ENCODE measurements at regions not wholly inside any gene's neighbourhood (a gene's known extent, or its start where the extent isn't known, plus 50 kb on each side); places are given as distances from the start of the nearest gene placed in this dataset.
A peak's percentile ranks its signal among the peaks of the same experiment; 100 is the strongest.

DNA sequence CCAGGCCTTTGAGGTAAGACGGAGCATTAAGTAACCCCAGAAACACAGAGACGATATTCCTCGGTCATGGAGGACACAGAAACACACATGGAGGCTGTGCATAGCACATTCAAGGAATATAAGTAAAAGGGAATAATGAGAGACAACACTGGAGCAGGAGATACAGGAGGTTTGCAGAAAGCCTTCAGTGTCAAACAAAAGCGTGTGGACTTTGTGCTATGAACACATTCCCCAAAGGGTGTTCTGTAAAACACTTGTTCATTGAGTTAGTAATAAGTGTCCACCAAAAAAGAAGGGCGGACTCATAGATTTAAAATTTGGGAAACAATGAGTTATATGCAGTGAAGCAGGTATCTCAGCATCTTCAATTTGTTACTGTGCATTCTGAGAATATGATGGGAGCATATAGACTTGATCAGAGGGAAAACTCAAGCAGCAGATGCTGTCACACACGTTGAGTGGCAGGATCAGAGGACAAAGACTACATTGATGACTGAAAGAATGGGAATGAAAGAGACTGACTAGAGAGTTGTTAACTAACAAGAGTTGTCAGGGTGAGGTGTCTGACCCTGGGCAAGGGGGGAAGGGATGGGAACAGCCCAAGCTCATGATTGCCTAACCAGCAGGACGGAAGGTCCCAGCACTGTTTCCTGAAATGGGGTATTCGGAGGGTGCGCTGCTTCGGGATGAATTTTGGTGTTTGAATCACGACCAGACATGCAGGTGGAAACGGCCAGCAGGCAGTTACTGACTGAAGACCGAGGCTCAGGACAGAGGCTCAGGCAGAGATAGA lies 85.2 kb upstream of the VIPR2 start:
- Mint-ChIP-seq H3K36me3 (ENCODE audit: unreplicated experiment) (no peaks in the 10 kb centered on the region), H3K9me3 (ENCODE audit: unreplicated experiment) (no peaks in the 10 kb centered on the region), H3K27ac (ENCODE audit: unreplicated experiment) (no peak overlapping the region), H3K4me1 (ENCODE audit: low read depth, unreplicated experiment) (no peaks in the 10 kb centered on the region), H3K27me3 (ENCODE audit: unreplicated experiment) (peaks cover 3% of the 10 kb centered on the region), H3K4me3 (ENCODE audit: unreplicated experiment) (no peak overlapping the region)
- TF ChIP-seq, protein P1, sequence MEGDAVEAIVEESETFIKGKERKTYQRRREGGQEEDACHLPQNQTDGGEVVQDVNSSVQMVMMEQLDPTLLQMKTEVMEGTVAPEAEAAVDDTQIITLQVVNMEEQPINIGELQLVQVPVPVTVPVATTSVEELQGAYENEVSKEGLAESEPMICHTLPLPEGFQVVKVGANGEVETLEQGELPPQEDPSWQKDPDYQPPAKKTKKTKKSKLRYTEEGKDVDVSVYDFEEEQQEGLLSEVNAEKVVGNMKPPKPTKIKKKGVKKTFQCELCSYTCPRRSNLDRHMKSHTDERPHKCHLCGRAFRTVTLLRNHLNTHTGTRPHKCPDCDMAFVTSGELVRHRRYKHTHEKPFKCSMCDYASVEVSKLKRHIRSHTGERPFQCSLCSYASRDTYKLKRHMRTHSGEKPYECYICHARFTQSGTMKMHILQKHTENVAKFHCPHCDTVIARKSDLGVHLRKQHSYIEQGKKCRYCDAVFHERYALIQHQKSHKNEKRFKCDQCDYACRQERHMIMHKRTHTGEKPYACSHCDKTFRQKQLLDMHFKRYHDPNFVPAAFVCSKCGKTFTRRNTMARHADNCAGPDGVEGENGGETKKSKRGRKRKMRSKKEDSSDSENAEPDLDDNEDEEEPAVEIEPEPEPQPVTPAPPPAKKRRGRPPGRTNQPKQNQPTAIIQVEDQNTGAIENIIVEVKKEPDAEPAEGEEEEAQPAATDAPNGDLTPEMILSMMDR (IDR thresholded peaks at IDR 0.05; ENCODE audit: partially characterized antibody, unreplicated experiment) = no peak
- DNase-seq = no peak

DNA sequence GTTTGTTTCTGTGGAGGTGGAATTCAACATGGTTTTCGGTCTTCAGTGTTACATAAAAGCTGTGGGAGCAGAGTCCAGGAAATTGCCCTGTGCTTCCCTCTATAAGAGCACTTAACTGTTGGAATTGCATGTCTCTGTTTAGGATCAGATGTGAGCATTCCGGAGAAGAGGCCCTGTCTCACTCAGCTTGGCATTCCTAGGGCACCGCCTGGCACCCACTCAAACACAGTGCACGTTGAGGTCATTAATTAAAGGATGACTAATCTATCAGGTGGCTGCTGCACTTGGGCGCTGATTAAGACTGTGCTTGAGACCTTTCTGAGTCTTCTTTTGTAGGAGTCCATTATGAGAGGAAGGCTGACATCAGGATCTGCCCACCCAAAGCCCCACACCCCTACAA lies 82.8 kb upstream of the VIPR2 start:
- H3K36me3 Mint-ChIP-seq (ENCODE audit: unreplicated experiment) = no peaks in the 10 kb centered on the region
- H3K27me3 Mint-ChIP-seq (ENCODE audit: unreplicated experiment) = peaks cover 3% of the 10 kb centered on the region
- H3K27ac Mint-ChIP-seq (ENCODE audit: unreplicated experiment) = no peak overlapping the region
- TF ChIP-seq, protein P1 (IDR thresholded peaks at IDR 0.05; ENCODE audit: partially characterized antibody, unreplicated experiment) = no peak
- DNase-seq = no peak
- no peaks in the 10 kb centered on the region for H3K9me3 Mint-ChIP-seq (ENCODE audit: unreplicated experiment)
- H3K4me1 Mint-ChIP-seq (ENCODE audit: low read depth, unreplicated experiment) = no peaks in the 10 kb centered on the region
- no peak overlapping the region for H3K4me3 Mint-ChIP-seq (ENCODE audit: unreplicated experiment)

DNA sequence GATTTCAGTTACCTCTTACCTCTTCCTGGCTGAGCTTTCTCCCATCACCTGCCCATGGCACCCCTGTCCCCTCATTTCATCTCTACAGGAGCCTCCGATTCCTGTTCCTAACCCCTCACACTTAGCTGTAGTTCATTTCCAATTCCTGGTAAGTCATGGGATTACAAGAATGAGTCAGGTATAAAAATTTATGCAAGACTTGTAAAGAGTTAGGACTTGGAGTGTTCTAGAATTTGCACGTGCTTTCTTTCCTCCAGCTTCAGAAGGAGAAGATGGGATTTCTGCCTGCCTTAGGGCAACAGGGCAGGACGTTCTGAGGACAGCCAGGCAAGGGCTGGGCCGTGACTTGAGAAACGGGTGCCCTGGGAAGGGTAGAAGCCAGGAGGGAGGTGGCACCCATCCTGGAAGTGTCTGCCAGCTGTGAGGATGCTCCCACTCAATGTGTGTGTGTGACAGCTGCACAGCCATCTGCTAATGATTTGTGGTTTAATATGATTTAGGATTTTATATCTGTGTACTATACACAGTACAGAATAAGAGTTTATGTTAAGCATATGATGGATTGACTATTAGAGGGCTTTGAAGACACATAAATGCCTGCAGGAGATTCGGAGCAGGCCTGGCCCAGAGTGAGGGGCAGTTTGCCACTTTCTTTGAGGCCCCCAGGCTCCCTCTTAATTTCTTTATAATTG lies 81.5 kb upstream of the VIPR2 start:
- Mint-ChIP-seq H3K27ac (ENCODE audit: unreplicated experiment) (no peak overlapping the region), H3K4me1 (ENCODE audit: low read depth, unreplicated experiment) (no peaks in the 10 kb centered on the region), H3K4me3 (ENCODE audit: unreplicated experiment) (no peak overlapping the region), H3K9me3 (ENCODE audit: unreplicated experiment) (no peaks in the 10 kb centered on the region), H3K27me3 (ENCODE audit: unreplicated experiment) (peaks cover 3% of the 10 kb centered on the region), H3K36me3 (ENCODE audit: unreplicated experiment) (no peaks in the 10 kb centered on the region)
- no peak for DNase-seq
- TF ChIP-seq, protein P1 (IDR thresholded peaks at IDR 0.05; ENCODE audit: partially characterized antibody, unreplicated experiment) = no peak

DNA sequence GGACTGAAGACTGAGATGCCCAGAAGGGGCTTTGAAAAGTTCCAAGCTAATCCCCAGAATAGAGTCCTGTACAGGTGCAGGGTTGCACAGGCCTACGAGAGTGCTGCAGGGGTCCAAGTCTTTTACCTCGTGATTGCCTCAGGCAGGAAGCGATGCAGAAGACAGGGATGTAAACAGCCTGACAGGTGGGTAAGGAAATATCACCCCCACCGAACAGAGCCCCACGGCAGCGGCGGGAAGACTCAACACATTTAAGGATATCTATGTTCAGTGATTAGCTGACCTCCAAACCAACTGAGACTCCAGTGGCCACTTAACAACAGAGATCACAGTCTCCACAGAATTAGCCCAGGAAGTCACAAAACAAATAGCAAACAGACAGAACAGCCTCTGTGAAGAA lies 73.9 kb upstream of the VIPR2 start:
- H3K9me3 Mint-ChIP-seq (ENCODE audit: unreplicated experiment) = no peaks in the 10 kb centered on the region
- H3K4me1 Mint-ChIP-seq (ENCODE audit: low read depth, unreplicated experiment) = peaks cover 5% of the 10 kb centered on the region
- no peaks in the 10 kb centered on the region for H3K27me3 Mint-ChIP-seq (ENCODE audit: unreplicated experiment)
- no peak overlapping the region for H3K4me3 Mint-ChIP-seq (ENCODE audit: unreplicated experiment)
- H3K27ac Mint-ChIP-seq (ENCODE audit: unreplicated experiment) = peak overlapping the region; percentile 36
- DNase-seq = no peak
- H3K36me3 Mint-ChIP-seq (ENCODE audit: unreplicated experiment) = no peaks in the 10 kb centered on the region
- TF ChIP-seq, protein P1 (IDR thresholded peaks at IDR 0.05; ENCODE audit: partially characterized antibody, unreplicated experiment) = no peak

DNA sequence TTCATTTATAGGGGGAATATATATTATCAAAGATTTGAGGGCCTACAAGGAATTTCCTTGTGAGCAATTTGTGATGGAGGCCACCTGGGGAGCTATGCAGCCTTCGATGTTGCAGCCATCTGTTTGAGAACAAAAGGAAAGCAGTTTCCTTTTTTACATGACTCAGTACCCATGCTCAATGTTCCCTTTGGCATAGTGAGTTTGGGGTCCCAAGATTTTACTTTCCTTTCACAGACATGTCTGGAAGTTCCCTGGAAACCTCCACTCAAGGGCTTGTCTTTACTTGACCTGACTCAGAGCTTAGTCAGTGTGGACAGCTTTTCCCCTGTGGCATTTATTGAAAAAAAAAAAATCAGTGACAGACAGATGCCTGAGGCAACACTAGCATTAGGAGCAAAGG lies 73.5 kb upstream of the VIPR2 start:
- H3K4me3 Mint-ChIP-seq (ENCODE audit: unreplicated experiment) = no peak overlapping the region
- H3K4me1 Mint-ChIP-seq (ENCODE audit: low read depth, unreplicated experiment) = peaks cover 5% of the 10 kb centered on the region
- H3K9me3 Mint-ChIP-seq (ENCODE audit: unreplicated experiment) = no peaks in the 10 kb centered on the region
- no peak for DNase-seq
- TF ChIP-seq, protein P1 (IDR thresholded peaks at IDR 0.05; ENCODE audit: partially characterized antibody, unreplicated experiment) = no peak
- no peaks in the 10 kb centered on the region for H3K27me3 Mint-ChIP-seq (ENCODE audit: unreplicated experiment)
- H3K36me3 Mint-ChIP-seq (ENCODE audit: unreplicated experiment) = no peaks in the 10 kb centered on the region
- no peak overlapping the region for H3K27ac Mint-ChIP-seq (ENCODE audit: unreplicated experiment)

All from glutamatergic neuron (in vitro differentiated cells).